ENCODE measurements at regions not wholly inside any gene's neighbourhood (a gene's known extent, or its start where the extent isn't known, plus 50 kb on each side); places are given as distances from the start of the nearest gene placed in this dataset.
A peak's percentile ranks its signal among the peaks of the same experiment; 100 is the strongest.

- peak; percentile 53 for DNase-seq
Measured at GRCh38 chr12:65556676-65557437, 267.4 kb upstream of the HMGA2 start.

DNA sequence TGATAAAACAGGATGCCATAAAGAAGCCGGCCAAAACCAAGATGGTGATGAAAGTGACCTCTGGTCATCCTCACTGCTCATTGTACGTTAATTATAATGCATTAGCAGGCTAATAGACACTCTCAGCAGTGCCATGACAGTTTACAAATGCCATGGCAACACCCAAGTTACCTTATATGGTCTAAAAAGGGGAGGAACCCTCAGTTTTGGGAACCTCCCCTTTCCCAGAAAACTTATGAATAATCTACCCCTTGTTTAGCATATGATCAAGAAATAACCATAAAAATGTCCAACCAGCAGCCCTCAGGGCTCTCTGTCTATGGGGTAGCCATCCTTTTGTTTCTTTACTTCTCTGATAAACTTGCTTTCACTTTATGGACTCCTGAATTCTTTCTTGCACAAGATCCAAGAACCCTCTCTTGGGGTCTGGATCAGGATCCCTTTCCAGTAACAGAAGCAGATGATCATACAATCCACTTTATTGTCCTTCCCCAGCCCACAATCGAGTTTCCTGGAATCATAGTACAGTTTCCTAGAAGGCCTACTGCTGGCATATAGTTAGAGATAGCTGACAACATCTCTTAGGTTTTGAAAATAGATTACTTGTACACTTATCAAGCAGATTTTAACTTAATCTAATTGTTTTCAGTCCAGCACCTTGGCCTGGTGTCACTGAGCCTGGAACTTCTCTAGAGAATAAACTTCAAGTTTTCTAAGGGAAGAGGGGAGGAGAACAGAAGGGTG, 266.7 kb upstream of the HMGA2 start:
- DNase-seq: no peak

- DNase-seq: no peak
Measured at GRCh38 chr12:65560286-65560685, 264.0 kb upstream of the HMGA2 start.

DNA sequence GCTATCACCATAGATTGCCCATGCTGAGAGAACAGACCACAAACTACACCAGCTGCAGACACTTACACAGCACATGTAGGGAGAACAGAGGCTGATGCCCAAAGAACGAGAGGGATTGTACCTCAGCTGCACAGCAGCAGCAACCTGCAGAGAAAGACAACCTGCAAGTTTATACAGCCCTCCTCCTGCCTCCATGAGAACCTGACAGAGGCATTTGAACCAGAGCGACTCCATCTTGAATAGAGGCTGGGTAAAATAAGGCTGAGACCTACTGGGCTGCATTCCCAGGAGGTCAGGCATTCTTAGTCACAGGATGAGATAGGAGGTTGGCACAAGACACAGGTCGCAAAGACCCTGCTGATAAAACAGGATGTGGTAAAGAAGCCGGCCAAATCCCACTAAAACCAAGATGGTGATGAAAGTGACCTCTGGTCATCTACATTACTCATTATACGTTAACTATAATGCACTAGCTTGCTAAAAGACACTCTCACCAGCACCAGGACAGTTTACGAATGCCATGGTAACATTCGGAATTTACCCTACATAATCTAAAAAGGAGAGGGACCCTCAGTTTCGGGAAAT, 262.4 kb upstream of the HMGA2 start:
- DNase-seq: no peak

DNA sequence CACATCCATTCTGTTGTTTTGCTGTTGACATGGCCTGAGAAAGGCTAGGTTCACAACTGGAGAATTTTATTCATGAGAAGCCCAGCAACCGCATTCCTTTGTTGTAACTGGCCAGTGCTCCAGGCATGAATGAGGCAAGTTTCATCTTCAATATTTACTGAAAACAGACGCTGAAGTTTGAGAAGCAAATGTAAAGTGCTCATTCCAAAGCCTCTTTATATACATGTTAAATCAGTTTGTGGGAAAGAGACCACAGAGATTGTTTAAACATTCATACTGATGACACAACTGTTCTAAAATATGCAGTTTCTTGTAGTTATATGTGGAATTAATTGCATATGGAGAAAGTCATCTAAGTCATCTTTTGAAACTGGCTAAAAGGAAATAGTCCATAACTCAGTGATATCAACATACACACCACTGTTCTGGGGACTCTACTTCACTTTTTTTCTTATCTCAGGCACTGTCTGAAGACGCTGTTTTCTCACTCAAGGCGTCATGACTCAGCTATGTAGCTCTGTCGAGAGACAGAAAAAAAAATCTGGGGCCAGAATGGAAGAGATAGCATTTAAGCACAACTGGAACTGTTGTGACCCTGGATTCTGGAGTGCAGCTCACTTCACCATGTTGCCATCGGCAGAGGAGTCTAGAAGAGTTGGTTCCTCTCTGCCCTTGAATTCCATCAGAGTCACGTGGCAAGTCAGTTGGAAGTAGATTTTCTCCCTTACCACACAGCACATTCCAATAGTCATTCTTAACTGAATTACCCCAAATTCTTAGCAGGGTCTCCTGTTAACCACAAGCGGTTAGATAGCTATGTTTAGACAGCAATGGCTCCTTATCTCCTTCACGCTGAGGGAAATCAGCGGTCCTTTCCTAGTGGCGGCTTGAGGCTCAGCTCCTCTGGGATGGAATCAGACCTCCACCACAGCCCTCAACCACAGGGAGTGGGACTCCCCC, 258.4 kb upstream of the HMGA2 start:
- no peak for DNase-seq

DNA sequence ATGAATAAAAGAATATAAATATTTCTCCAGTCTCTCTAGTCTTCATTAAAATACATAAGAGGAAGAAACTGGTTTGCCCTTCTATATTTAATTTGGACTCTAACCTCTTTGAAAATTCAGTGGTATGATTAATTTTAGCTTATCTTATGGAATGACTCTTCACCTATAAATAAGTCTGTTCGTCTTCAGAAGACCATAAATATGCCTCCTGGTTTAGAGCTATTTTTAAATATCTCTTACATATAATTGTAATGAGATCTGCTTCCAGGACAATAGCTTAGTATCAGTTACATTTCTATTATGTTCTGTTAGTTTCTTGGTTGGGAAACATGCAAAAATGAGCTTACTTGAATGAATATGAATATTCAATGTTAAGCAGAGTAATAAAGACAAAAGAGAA, 257.5 kb upstream of the HMGA2 start:
- no peak for DNase-seq

- DNase-seq: no peak
Measured at GRCh38 chr12:65567820-65568219, 256.5 kb upstream of the HMGA2 start.

DNA sequence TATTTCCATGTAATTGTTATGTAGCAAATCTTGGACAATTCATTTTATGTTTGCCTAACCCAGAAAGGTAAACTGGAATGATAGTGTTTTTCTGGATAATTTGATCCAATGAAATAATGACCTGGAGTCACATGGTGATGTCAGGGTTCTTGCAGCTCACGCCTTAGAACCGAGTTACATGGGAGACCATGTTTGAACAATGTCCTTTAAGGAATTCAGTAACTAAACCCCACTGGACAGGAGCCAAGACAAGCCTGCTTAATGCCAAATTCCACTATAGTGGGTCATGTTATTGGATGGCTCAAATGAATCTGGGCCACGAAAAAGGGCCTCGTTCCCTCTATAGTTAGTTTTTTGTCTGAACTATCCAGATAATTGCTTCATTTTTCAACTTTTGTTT, 255.8 kb upstream of the HMGA2 start:
- DNase-seq: no peak

DNA sequence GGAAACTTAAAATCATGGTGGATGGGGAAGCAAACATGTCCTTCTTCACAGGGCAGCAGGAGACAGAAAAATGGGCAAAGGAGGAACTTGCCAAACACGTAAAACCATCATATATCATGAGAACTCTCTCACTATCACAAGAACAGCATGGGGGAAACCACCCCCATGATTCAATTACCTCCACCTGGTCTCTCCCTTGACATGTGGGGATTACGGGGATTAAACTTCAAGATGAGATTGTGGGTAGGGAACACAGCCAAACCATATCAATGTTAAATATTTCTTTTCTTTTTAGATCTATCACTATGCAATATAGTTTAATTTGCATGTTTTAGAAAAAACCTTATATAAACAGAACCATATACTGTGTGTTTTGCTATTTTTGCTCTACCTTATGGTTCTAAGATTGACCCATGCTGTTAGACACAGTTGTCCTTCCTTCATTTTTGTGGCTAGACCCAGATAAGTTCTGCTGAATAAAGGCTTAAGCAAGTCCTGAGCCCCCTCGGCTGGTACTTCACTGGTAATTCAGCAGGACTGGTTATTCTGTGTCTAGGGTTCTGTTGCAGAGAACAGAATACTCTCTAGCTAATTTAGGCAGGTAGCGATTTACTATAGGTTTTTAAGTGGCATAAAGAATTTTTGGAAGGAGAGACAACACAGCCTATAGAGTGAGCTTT, 253.7 kb upstream of the HMGA2 start:
- no peak for DNase-seq

DNA sequence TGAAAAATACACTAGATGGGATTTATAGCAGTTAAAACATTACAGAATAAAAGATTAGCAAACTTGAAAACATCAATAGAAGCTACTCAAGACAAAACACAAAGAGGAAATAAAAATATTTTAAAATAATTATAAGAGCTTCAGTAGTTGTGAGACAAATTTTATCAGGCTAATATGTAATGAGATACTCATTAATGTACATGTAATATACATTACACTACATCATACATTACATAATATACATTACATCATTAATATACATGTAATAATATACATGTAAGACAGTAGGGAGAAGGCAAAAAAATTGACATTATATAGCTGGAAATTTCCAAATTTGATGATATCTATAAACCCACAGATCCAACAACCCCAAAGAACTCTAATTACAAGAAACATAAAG, 249.4 kb upstream of the HMGA2 start:
- DNase-seq: no peak

DNA sequence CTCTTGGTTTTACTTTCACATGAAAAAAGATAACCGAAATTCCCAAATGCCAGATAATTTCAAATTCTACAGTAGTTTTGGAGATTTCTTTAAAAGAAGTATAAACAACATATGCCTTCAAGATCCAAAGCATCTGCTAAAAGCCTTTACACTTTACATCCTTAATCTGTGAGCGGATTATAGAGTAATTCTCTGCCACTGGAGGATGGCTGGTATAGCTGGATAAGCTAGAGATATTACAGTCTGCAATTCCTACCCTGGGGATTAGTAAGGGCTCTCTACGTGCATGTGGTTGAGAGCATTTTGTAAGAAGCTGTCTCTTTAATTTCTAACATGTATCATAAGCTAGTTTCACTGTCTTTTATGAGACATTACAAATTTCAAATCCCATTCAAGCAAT, 240.3 kb upstream of the HMGA2 start:
- no peak for DNase-seq

- DNase-seq: no peak
Measured at GRCh38 chr12:65585648-65586602, 238.4 kb upstream of the HMGA2 start.

- DNase-seq: no peak
Measured at GRCh38 chr12:65586796-65587195, 237.5 kb upstream of the HMGA2 start.

- DNase-seq: no peak
Measured at GRCh38 chr12:65590318-65590717, 234.0 kb upstream of the HMGA2 start.

GRCh38 chr12:65592416-65592815, 231.9 kb upstream of the HMGA2 start:
- no peak for DNase-seq

DNA sequence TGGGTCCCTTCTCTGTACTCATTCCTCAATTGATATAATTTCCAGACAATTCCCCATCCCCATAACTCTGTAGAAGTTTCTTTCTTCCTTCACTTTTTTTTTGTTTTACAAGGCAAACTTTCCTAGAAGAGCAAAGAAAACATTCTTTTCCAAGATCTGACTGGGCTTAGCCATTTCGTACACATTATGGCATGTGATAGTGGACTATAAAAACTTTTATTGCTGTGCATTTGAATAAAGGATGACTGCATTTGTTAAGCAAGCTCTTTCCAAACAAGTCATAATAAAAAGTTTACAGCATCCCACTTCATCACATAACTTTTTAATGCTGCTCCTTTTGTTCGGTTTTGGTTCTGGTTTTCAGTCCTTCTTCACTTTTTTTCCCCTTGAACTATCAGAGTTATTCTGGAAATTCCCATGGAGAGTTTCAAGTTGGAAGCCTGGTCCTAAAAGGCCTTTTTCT, 231.0 kb upstream of the HMGA2 start:
- DNase-seq: no peak

DNA sequence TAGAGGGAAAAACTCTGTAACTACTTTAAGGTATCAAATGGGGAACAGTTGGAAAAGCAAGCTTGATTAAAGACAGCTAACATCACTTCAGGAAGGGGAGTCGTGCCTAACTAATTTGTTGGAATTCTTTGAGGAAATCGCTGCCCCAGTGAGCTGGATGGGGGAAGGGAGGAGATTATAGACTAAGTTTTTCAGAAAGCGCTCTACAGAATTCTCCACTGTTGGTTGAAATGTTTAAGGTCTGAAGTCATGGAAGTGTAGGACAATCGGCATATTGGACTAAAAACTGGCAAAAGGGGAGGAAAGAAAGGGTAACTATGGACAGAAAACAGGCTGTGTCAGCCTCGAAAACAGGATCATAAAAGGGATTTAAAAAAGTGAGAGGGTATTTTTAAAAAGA, 229.9 kb upstream of the HMGA2 start:
- no peak for DNase-seq

GRCh38 chr12:65595016-65595560, 229.2 kb upstream of the HMGA2 start:
- DNase-seq: no peak

- DNase-seq: no peak
Measured at GRCh38 chr12:65596514-65597091, 227.7 kb upstream of the HMGA2 start.

GRCh38 chr12:65597527-65597926, 226.8 kb upstream of the HMGA2 start:
- DNase-seq: no peak
